CMK (cell line): ENCODE measurements at regions not wholly inside any gene's neighbourhood (a gene's known extent, or its start where the extent isn't known, plus 50 kb on each side); places are given as distances from the start of the nearest gene placed in this dataset.
A peak's percentile ranks its signal among the peaks of the same experiment; 100 is the strongest.

Experiments used
- DNase-seq: peaks from one replicate; pipeline ENCODE4 v3.0.0-alpha.2; 2010; ENCODE audit warnings: low read depth

DNA sequence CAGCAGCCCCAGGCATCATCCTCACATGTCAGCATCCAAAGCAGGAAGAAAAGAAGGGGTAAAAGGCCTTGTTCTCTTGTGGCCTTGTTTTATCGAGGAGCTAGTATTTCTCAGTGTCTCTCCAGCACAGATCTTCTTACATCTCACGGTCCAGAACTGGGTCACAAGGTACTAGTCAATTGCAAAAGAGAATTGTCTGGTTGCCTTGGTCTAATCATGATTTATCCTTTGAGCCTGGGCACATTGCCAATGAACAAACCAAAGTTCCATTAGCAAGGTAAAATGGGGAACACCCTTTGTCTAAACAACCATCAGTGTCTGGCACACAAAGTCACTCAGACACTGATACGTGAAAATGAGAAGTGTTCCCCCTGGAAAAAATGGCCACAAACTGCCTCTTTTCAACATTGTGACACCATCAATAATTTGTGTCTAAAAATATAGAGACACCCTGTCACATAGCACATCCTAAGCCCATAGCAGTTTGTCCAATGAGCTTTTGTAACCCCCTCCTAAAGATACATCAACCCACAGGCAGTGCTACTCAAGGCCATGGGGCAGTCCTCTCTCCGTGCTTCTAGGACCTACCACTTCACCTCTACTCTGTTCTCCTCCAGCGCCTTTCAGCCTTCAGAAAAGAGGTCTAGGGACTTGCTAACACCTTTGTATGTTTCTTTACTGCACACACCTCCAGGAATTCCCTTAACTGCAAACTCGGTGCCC lies 534.4 kb downstream of the MID1IP1 start:
- DNase-seq: no peak

DNA sequence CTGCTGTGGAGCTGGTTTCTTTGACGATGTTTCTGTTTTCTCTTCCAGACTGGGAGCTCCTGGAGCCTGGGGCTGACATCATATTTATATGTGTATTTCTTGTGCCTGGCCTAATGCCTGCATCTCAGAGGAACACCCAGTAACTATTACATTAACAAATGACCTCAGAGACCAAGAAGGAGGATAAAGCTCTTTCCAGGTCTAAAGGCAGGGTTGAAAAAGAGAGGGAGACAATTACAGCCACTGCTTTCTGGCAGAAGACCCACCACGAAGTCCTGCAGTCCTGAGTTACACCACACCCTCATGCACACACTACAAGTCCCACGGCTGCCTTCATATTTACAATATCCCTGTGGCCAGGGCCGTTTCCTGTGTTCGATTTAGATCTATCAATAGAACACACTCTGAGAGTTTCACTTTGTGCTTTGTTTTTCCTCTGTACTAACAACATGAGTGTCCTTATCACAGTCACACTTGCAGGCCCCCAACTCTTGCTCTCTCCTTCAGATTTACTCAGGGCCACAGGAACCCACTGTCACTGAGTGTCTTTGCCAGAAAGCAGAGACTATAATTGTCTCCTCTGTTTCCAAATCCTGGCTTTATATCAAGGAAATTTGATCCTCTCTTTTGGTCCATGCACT lies 535.5 kb downstream of the MID1IP1 start:
- peak; percentile 21 for DNase-seq

DNA sequence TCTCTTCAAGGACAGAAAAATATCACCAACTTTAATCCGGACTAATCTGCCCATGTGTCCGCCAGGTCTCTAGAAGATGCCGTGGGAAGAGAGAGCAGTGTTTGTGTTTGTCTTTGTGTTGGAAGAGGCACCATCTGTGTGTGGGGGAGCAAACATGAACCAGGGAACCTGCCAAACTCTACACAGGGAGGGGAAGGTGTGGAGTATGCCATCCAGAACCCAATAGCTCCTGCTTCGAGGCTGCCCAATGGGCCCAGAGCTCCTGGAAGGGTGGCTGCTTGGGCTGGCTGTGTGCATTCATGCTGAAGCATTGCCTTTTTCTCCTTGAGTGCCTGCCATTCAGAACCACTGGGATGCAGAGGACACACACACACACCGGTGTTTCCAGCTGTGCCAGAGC lies 536.2 kb downstream of the MID1IP1 start:
- DNase-seq: no peak

DNA sequence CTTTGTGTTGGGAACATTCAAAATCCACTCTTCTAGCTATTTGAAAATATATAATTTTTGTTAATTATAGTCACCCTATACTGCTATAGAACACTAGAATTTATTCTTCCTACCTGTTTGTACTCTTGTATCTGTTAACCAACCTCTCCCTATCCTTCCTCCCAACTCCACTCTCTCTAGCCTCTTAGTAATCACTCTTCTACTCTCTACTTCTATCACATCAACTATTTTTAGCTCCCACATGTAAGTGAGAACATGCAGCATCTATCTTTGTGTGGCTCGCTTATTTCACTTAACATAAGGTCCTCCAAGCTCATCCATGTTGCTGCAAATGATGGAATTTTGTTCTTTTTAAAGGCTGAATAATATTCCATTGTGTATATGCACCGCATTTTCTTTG lies 537.3 kb downstream of the MID1IP1 start:
- DNase-seq: no peak

DNA sequence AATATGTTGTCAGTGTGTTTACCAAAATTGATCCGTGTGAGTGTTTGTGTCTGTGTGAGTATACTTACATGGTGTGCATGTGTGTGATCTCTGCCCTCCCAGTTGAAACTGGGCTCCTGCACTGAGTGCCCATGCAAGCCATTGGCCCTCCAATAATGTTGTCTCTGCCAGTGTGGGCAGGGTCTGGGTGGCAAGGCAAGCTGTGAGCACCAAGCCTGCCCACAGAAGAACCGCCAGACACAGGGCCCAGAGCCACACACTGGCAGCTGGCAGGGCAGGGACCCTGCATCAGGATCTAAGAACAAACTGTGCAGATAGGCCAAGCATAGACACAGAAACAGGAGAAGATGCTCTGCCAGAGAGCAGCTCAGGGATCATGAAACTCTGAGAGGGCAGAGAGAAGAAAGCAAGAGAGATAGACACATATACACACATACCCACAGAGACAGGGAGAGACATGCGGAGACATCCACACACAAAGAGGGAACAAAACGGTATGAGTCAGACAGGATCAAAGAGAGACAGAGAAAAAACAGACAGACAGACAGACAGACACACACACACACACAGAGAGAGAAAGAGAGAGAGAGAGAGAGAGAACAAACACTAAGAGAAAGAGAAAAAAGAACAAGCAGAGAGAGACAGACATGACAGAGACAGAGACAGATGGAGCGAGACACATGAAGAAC lies 555.0 kb downstream of the MID1IP1 start:
- no peak for DNase-seq

DNA sequence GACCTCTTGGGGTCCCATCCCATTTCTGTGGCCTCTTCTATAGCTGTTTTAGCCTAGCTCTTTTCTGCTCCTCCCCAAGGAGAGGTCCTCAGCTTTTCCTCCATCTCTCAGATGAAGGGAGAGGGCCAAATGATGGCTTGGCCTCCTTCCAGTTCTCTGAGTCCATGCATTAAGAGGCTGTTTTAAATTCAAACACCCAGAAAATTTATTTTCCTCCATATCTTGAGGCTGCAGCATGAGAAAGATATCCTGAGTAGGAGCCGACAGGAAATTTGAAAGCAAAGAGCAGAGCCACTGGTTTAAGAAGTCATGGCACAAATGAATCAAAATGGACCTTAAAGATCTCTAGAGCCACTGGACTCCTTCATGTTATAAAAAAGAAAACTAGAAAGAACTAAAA lies 558.8 kb downstream of the MID1IP1 start:
- no peak for DNase-seq

DNA sequence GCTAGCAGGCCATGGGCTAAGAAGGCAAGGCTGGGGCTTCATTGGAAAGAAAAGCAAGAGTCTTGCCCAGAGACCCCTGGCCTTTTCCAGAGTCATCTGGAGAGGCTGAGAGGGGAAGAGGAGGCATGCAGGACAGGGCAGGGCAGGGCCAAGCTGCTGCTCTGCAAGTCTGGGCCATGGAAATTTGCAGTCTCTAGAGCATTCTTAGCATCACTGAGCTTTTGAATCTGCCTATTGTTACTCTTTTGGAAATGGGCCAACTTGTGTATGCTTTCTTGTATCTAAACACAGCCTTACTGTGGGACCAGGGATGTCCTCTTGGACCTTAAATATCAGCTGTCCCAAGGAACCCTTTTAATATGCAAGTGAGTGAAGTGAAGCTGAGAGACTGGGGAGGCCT lies 560.5 kb downstream of the MID1IP1 start:
- no peak for DNase-seq

DNA sequence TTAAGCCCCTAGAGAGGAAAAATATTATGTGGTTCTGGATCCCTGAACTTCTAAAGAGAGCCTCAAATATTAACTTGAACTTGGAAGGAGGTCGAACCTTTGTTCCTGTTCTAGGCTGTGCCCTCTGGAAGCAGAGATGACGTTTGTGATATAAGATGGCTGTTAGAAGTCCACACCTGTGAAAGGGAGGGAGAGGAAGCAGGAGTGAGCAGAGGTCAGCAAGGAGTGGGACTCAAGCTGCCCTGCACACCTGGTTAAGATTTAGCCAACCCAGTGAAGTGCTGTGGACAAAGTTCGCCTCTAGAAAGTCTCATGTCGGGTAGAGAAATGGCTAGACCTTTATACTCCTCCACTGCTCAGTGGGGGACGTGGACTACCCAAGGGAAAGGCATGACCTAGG lies 566.2 kb downstream of the MID1IP1 start:
- no peak for DNase-seq

DNA sequence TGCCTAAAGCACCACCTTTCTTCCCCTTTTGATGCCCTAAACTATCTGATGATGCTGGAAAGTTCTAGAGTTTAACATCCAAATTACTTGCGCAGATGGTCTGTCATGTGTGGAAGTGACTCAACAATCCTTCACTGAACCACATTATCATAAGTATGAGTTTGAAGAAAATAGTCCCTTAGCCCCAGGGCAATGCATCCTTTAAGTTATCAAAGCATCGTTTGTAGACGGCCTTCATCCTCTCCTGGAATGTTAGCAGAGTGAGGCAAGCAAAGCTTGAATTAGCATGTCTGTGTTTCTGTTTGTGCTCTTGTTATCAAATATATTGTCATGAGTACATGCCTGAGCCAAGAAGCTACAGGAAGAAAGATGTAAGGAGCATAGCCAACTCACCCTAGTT lies 570.9 kb downstream of the MID1IP1 start:
- DNase-seq: no peak

DNA sequence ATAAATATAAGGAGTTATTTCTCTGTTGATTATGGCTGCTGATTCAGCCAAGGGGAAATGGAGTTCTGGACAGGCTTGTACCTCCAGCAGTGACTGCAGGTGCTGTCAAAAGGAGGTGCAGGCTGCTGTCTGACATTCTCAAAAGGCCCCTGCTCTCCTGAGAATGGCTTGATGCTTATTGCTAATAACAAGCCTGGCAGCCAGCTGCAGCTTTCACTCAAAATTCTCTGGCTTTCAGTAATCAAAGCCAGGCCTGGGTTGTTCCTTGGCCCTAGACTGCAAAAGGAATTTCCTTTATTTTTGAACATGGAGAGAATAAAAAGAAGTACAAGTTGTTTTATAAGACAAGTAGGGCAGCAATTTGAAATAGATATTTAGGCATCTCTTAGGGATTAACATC lies 575.9 kb downstream of the MID1IP1 start:
- no peak for DNase-seq

DNA sequence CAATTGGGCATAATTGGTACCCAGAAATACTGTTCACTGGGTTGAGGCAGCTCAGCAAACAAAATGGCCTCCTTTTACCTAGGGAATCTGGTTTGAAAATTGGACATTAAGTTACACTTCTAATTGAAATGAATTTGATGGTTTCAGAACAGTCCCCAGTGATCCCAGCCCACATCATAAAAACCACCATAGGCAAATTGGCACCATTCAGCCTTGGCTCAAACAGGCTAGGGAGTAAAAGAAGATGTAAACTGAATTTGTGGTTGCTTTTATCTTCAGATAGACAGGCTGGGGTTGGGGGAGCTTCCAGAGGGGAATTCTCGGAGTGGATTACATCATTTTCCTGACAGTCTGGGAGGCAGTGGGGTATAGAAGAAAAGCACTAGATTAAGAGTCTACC lies 576.5 kb downstream of the MID1IP1 start:
- DNase-seq: no peak

DNA sequence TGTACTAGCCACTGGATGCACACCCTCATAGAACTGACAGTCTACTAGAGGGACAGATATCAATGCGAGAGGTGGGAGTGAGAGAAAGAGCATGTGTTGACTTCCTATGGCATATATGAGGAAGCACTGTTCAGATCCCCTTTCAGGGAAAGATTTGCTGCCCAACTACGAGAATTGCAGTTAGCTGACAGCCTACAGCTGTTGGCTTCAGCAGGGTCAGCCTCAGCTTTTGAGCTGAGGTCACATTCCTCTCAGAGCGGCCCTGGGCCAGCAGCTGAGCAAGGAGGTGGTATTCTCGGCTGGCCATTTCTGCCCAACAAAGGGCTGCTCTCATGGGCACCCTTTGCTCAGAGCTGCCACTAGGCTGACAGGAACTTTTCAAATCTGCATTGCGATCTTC lies 580.2 kb downstream of the MID1IP1 start:
- no peak for DNase-seq

DNA sequence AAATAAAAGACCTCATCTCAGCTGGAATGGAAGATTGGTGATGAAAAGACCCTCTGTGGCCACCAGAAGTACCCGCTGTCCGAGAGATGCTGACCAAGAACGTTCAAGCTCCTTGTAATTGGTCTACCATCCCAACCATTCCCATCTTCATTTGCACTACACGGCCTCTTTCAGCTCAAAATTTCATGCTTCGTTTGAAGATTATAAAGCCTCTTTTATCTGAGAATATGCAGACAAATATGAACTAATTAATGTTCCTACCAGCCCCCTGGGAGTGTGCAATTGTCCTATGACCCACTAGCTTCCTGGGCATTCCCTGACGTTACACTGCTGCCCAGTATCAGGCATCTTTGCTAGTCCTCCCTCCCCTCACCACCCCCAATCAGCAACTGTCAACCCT lies 583.7 kb downstream of the MID1IP1 start:
- no peak for DNase-seq

DNA sequence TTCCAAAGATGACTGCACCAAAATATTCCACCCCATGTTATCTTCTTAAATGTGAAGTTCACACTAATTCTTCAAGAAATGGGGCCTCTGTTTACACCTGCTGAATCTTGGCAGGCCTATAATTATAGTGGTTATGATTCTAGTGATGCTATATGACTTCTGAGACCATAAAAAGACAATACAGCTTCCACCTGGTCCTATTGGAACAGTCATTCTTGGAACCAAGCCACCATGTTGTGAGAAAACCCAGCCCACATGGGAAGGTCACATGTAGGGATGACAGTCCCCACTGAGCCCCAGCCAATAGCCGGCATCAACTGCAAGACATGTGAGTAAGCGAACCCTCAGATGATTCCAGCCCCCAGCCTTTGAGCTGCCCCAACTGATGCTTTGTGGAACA lies 587.5 kb downstream of the MID1IP1 start:
- DNase-seq: no peak

DNA sequence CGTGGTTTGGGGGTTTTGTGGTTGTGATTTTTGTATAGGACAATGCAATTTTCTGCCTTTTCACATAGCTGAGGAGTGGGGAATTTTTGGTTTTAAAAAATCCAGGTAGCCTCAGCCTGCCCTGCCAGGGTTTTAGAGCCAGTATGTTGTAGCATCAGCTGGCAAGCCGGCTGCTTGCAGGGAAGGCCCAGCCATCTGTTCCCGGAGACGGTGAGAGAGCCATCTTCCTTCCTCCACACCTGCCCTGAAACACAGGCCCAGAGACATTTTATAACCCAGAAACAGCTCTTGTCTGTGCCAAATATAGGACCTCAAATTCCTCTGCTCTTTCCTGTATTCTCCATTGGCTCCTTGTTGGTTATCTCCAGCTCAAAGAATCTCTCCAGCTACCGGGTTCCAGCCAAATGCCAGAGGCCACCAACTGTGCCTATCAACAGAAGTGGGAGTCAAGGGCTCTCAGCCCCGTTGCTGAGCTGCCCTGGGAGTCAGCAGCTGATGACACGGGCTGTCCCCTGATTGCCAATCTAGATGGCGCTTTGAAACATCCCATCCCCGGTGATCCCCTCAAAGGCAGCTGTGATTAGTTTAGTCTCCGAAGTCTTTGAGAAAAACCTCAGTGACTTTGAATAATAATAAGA lies 595.2 kb downstream of the MID1IP1 start:
- DNase-seq: no peak

DNA sequence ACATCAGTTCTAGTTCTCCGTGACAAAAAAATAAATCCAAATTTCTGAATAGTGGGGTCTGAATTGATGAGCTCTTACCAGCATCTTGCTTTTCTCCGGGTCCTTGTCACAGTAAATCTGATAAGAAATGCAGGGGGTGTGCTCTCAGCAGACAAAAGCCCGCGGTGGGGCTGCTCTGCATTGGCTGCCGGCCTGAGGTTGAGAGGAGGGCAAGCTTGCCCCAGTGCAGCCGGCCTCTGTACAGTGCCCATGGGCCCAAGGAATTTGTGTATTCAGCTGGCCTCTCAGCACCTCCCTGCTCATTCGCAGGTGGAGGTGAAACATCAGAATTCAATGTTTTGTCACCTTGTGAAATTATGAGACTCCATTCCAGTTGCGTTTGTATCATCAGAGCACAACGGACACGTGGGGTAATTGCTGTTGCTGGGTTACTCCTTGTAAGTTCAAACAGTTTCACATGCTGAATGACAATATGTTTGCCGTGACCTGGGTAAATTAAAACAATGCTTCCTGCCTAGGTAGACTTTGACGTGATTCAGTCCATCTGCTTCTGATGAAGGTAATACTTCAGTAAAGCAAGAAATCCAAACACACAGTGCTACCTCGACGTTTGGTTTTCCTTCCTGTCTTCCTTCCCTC lies 596.4 kb downstream of the MID1IP1 start:
- no peak for DNase-seq

DNA sequence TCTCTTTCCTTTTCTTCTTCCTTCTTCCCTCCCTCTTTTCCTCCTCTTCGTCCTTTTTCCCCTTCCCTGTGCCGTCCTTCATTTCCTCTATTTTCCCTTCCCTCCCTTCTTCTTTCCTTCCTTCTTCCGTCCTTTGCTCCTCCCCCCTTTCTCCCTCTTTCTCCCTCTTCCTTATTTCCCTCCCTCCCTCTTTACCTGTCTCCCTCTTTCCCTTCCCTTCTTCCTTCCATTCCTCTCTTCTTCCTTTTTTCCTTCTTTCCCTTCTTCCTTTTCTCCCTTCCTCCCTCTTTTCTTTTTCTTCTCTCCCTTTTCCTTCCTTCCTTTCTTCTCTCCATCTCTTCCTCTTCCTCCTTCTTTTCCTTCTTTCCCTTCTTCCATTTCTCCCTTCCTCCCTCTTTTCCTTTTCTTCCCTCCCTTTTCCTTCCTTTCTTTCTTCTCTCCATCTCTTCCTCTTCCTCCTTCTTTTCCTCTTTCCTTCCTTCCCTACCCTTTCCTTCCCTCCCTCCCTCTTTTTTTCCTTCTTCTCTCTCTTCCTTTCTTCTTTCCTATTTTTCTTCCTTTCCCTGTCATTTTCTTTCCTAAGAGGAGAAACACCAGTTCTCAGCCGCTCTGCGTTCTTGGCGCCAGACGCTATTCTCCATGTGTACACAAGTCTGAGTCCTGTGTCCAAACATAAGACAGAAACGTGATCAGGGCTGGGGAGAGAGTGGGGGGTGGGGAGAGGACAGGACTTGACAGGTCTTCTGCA lies 597.1 kb downstream of the MID1IP1 start:
- no peak for DNase-seq

DNA sequence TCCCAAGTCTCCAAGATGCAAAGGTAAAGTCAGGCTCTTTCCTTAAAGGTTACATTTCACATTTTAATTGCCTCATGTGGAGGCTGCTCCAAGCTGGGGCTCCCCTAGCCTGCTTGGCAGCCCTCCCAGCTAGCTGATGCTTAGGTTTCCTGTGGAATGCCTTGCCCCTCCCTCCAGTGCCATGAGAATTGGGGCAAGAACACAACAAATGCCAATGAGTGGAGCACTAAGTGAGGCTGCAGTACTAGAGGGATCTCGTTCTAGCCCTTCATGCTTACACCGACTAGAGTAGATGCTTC lies 597.7 kb downstream of the MID1IP1 start:
- no peak for DNase-seq

DNA sequence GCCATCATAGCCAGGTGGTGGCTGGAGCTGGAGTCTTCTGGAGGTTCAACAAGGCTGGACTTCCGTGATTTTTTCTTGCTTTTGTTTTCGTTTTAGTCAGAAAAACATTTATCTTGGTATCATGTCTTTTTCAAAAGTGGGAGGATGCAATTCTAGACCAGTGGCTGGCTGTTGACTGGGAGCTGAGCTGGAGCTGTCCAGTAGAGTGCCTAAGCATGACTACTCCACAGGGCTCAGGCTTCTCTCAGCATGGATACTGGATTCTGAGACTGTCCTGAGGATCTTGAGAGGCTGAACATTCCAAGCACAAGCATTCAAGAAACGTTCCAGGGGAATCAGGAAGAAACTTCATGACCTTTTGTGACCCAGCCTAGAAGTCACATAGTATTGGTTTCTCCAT lies 598.1 kb downstream of the MID1IP1 start:
- no peak for DNase-seq

DNA sequence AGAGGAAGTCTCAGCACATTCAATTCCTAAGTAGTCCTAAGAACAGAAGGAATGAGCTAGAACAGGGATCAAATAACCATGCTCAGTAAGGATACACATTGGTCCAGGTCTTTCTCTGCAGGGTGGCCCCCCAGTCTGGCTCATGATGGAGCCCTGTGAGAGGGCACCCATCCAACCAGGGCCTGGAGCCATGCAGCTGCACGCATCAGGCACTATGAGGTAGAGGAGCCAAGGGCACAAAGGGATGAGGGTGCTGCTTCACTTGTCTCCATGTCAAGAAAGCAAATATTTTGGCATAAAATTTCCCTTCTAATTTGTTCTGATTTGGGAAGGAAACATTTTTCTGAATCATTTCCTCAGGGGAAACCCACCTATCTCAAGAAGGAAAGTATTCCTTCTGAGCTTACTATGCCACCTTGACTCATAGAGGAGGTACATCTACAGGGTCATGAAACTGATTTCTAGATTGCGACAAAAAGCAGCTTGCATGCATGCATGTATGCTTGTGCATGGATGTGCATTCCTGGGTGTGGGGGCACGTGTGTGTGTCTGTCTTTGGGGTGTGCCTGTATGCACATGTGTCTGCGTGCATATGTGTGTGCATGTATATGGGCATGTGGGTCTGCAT lies 600.3 kb downstream of the MID1IP1 start:
- DNase-seq: no peak

DNA sequence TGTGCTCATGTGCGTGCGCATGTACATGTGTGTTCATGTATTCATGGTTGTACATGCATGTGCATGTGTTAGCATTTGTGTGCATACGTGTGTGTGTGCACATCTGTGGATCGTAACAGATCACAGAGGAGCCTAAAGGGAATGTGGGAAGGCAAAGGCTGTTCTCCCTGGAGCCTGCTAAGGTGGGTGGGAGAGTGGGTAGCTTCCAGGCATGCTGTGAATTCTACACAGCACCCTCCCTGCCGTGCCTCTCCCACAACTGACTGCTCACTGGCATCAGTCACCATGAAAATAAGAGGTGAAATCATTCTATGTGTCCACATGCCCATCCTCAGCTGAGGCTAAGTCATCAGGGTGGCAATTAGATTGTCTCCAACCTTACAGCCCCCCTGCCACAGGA lies 600.9 kb downstream of the MID1IP1 start:
- no peak for DNase-seq

DNA sequence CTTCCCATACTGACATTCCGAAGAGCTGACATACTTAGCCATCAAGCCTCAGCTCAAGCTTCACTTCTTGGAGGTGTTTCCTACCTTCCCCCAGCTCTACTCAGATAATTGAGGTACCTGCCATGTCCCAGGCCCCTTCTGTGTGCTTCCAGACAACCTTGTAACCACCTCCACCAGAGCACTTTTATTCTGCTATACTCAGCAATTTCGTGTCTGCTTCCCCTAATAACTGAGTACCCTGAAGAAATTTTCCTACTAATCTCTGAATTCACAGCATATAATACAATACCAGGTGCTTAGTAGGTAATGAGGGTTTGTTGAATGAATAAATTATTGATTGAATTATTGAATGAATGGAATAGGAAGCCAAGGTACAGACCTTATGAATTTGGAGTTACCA lies 605.5 kb downstream of the MID1IP1 start:
- DNase-seq: no peak
